Transverse colon (tissue), 3 donors: ENCODE measurements at regions not wholly inside any gene's neighbourhood (a gene's known extent, or its start where the extent isn't known, plus 50 kb on each side); places are given as distances from the start of the nearest gene placed in this dataset.

Experiments used
- CTCF ChIP-seq, 5 experiments: fragments of 200-600 bp in 3 of 5; fragments of 450-650 bp in 2 of 5; sonication (generic) in 3 of 5; IDR thresholded peaks; 1 replicate in 2 of 5; 2 replicates in 3 of 5; pipeline ENCODE4 v1.5.1; 2016 to 2017; ENCODE audit warnings: antibody characterized with exemption in 5 of 5, inconsistent platforms in 3 of 5, mild to moderate bottlenecking in 2 of 5, moderate library complexity in 1 of 5
- POLR2A ChIP-seq: fragments of 450-650 bp; IDR thresholded peaks from one replicate; pipeline ENCODE4 v1.6.1; 2016; ENCODE audit warnings: antibody characterized with exemption, mild to moderate bottlenecking, moderate library complexity

- TF ChIP-seq CTCF (IDR thresholded peaks at IDR 0.05) (no peak), POLR2A (no peak)
These were observed 74.8 kb upstream of the G2E3 start for GRCh38 chr14:30484201-30484600.
